Endothelial cell of umbilical vein (primary cell): ENCODE measurements at regions not wholly inside any gene's neighbourhood (a gene's known extent, or its start where the extent isn't known, plus 50 kb on each side); places are given as distances from the start of the nearest gene placed in this dataset.

Experiments
- EZH2 ChIP-seq: IDR thresholded peaks from 2 replicates; pipeline ENCODE4 v1.6.1; 2012; ENCODE audit warnings: borderline replicate concordance, low read depth, mild to moderate bottlenecking, moderate library complexity, low read length, inconsistent platforms; ENCODE audit not compliant: severe bottlenecking
- JUN ChIP-seq: IDR thresholded peaks from 2 replicates; pipeline ENCODE4 v1.6.1; 2011; ENCODE audit warnings: borderline replicate concordance, low read depth; ENCODE audit not compliant: insufficient read length, insufficient read depth
- POLR2A ChIP-seq: IDR thresholded peaks from 2 replicates; pipeline ENCODE4 v1.6.1; 2012; ENCODE audit warnings: low read depth, mild to moderate bottlenecking, control low read depth, low read length
- POLR2AphosphoS5 ChIP-seq: IDR thresholded peaks from 2 replicates; pipeline ENCODE4 v1.6.1; 2012; ENCODE audit warnings: low read depth, mild to moderate bottlenecking, control low read depth, low read length, moderate library complexity; ENCODE audit not compliant: insufficient read depth
- TF ChIP-seq, protein P1 (sequence below), 2 donors: IDR thresholded peaks; 1 replicate in 1 of 2; 2 replicates in 1 of 2; pipeline ENCODE4 v1.5.1; 2011; ENCODE audit warnings: low read length in 2 of 2, mild to moderate bottlenecking in 2 of 2, moderate library complexity in 2 of 2, control low read depth in 1 of 2, inconsistent platforms in 1 of 2, low read depth in 1 of 2; ENCODE audit not compliant: insufficient read depth in 1 of 2; ENCODE audit errors: extremely low read depth in 1 of 2
- TF ChIP-seq, protein P2 (sequence below): IDR thresholded peaks from 2 replicates; pipeline ENCODE4 v1.6.1; 2011; ENCODE audit not compliant: insufficient read depth, insufficient read length

DNA sequence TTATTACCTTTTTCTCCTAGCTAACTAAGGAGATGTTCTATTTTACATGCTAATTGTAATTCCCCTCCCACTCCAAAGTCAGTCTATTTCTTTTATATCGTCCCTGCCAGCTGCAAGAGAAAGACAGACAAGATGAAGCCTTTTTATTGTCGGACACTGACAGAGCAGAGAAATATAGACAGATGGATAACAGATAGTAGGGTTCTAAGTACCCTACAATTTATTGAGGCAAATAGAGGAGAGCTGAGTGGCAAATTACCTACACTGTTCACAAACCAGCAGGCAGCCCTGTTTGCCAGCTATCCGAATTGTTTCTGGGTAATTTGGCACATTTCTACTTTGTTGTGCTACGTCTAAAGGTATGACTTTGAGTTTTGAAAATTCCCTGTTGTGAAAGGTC is 392.3 kb upstream of the ZNF717 start:
- TF ChIP-seq, protein P1, sequence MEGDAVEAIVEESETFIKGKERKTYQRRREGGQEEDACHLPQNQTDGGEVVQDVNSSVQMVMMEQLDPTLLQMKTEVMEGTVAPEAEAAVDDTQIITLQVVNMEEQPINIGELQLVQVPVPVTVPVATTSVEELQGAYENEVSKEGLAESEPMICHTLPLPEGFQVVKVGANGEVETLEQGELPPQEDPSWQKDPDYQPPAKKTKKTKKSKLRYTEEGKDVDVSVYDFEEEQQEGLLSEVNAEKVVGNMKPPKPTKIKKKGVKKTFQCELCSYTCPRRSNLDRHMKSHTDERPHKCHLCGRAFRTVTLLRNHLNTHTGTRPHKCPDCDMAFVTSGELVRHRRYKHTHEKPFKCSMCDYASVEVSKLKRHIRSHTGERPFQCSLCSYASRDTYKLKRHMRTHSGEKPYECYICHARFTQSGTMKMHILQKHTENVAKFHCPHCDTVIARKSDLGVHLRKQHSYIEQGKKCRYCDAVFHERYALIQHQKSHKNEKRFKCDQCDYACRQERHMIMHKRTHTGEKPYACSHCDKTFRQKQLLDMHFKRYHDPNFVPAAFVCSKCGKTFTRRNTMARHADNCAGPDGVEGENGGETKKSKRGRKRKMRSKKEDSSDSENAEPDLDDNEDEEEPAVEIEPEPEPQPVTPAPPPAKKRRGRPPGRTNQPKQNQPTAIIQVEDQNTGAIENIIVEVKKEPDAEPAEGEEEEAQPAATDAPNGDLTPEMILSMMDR (IDR thresholded peaks at IDR 0.05; ENCODE audit: extremely low read depth in 1 of 2, insufficient read depth in 1 of 2, low read depth in 1 of 2, low read length in 2 of 2) = no peak
- TF ChIP-seq POLR2A (no peak), EZH2 (no peak), JUN (no peak), POLR2AphosphoS5 (no peak)
- TF ChIP-seq, protein P2, sequence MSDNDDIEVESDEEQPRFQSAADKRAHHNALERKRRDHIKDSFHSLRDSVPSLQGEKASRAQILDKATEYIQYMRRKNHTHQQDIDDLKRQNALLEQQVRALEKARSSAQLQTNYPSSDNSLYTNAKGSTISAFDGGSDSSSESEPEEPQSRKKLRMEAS = no peak
